Right cardiac atrium (tissue), 5 donors: ENCODE measurements at regions not wholly inside any gene's neighbourhood (a gene's known extent, or its start where the extent isn't known, plus 50 kb on each side); places are given as distances from the start of the nearest gene placed in this dataset.

Experiments used
- ATAC-seq, 2 donors: fragments of 200-7000 bp; cut with Tn5 transposase; one replicate each; pipeline versions ENCODE4 v1.8.0 to v1.9.1; 2020; ENCODE audit warnings: moderate library complexity in 2 of 2, mild to moderate bottlenecking in 1 of 2
- DNase-seq, 3 donors: peaks; one replicate each; pipeline ENCODE4 v3.0.0-alpha.2; 2020
- H3K27ac ChIP-seq: one replicate; pipeline ENCODE4 v1.5.1; 2013; ENCODE audit warnings: mild to moderate bottlenecking, low read length, control low read depth, moderate library complexity
- H3K27me3 ChIP-seq: one replicate; pipeline ENCODE4 v1.6.1; 2013; ENCODE audit not compliant: control insufficient read depth, insufficient read depth
- H3K4me1 ChIP-seq: one replicate; pipeline ENCODE4 v1.6.1; 2013; ENCODE audit warnings: low read length; ENCODE audit not compliant: control insufficient read depth, insufficient read depth
- H3K4me3 ChIP-seq: one replicate; pipeline ENCODE4 v1.5.1; 2013; ENCODE audit warnings: low read length, control low read depth
- H3K9me3 ChIP-seq: one replicate; pipeline ENCODE4 v1.6.1; 2013; ENCODE audit warnings: low read length; ENCODE audit not compliant: control insufficient read depth
- WGBS: extraction: QIAGEN DNeasy Blood & Tissue Kit; methylation state at CpG from one replicate; pipeline ENCODE4 v1.1.7; 2013; 5-methylcytosine and 5-hydroxymethylcytosine counted together
- intact Hi-C, 4 donors: fragments of 100-400 bp; cut with DNase I; formaldehyde crosslinking; loops; one replicate each; pipeline versions ENCODE4 v1.11.0 to v1.14.0; 2022 to 2023
- donor health status: healthy with polysubstance abuse.
- donor health status: DM: no; HTN: yes; CAD: no.
- donor health status: DM: no; HTN: no; CAD: no.
- donor health status: DM: no; HTN: yes; CAD: no; lungs with severe emphysema.
- donor health status: DM: yes; HTN: yes; CAD: no.

GRCh38 chr5:109929911-109930310 lies 240.2 kb downstream of the MAN2A1 start:
- Histone ChIP-seq H3K4me1 (no peaks in the 10 kb centered on the region), H3K27ac (no peak overlapping the region), H3K27me3 (no peaks in the 10 kb centered on the region), H3K4me3 (no peak overlapping the region), H3K9me3 (no peaks in the 10 kb centered on the region)
- ATAC-seq (no peak), DNase-seq (no peak)
- intact Hi-C loops: no loop called here
- 50% methylated on average over 1 of the region's 1 CpG for WGBS

DNA sequence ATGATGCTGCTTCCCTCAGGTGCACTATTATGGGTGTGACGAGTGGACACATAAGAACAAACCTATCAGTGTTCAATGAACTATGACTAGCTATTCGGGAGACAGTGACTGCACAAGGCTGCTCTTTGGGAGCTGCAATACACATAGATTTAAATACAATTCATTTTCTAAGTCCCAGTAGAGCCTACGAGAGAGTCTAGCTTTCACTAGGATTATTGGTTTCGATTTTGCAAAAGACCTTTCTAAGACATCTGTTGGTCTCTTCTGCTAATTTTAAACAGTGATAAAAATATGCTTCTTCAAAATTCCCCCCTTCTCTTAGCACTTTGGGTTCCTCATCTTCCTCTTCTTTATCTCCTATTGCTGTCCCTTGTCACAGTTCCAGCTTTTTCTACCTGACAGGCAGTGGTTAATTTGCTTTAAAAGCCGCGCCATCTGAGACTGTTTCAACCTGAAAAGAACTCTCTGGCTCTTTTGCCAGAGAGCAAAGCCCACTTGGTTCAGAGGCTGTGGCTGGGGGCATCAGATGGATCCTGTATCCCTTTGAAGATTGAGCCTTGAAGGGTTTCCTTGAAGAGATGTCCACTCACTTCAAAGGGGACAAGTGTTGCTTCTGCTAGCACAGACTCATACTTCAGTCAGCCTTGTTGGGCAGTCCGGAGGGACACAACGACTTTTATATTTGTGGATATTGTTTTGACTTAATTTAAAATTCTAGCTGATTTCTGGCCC lies 241.5 kb downstream of the MAN2A1 start:
- H3K27me3 ChIP-seq: no peaks in the 10 kb centered on the region
- intact Hi-C loops: no loop called here
- no peaks in the 10 kb centered on the region for H3K9me3 ChIP-seq
- no peak overlapping the region for H3K4me3 ChIP-seq
- no peak for ATAC-seq
- H3K4me1 ChIP-seq: no peaks in the 10 kb centered on the region
- WGBS: 89% methylated on average over 8 of the region's 8 CpGs
- DNase-seq: no peak
- no peak overlapping the region for H3K27ac ChIP-seq

GRCh38 chr5:109935833-109936490 lies 246.2 kb downstream of the MAN2A1 start:
- intact Hi-C loops: no loop called here
- Histone ChIP-seq H3K4me3 (no peak overlapping the region), H3K27me3 (no peaks in the 10 kb centered on the region), H3K9me3 (no peaks in the 10 kb centered on the region), H3K27ac (no peak overlapping the region), H3K4me1 (no peaks in the 10 kb centered on the region)
- DNase-seq (no peak), ATAC-seq (no peak)
- 84% methylated on average over 2 of the region's 2 CpGs for WGBS

- no peak overlapping the region for H3K27ac ChIP-seq
- no peaks in the 10 kb centered on the region for H3K27me3 ChIP-seq
- 78% methylated on average over 2 of the region's 2 CpGs for WGBS
- no peak for ATAC-seq
- DNase-seq: no peak
- intact Hi-C loops: no loop called here
- no peaks in the 10 kb centered on the region for H3K9me3 ChIP-seq
- H3K4me3 ChIP-seq: no peak overlapping the region
- no peaks in the 10 kb centered on the region for H3K4me1 ChIP-seq
Observed at GRCh38 chr5:109936996-109937395, 247.3 kb downstream of the MAN2A1 start.

DNA sequence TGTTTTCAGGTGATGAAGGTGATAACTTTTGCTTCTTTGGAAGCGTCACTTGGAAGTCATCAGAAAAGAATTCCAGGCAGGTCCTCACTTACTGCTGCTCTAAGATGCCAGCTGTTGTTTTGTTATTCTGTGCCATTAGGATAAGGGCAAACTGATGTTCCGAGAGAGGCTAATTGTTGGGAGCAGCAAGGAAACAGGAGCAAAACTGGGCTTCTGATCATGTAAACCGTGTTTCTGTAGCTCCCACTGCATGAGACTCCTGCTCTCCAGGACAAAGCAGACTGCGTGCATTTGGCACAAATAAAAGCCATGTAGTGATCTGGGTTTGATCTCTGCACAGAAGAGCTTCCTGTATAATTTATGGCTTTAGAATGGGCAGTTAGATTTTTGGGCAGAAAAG lies 248.2 kb downstream of the MAN2A1 start:
- intact Hi-C loops: no loop called here
- no peaks in the 10 kb centered on the region for H3K9me3 ChIP-seq
- H3K27me3 ChIP-seq: no peaks in the 10 kb centered on the region
- 86% methylated on average over 4 of the region's 4 CpGs for WGBS
- DNase-seq (no peak), ATAC-seq (no peak)
- no peak overlapping the region for H3K27ac ChIP-seq
- H3K4me3 ChIP-seq: no peak overlapping the region
- no peaks in the 10 kb centered on the region for H3K4me1 ChIP-seq

GRCh38 chr5:109938453-109938852 lies 248.7 kb downstream of the MAN2A1 start:
- intact Hi-C loops: no loop called here
- WGBS: 82% methylated on average over 2 of the region's 2 CpGs
- Histone ChIP-seq H3K27ac (no peak overlapping the region), H3K9me3 (no peaks in the 10 kb centered on the region), H3K4me1 (no peaks in the 10 kb centered on the region), H3K4me3 (no peak overlapping the region), H3K27me3 (no peaks in the 10 kb centered on the region)
- ATAC-seq: no peak
- no peak for DNase-seq

GRCh38 chr5:109939116-109939682 lies 249.5 kb downstream of the MAN2A1 start:
- Histone ChIP-seq H3K4me3 (no peak overlapping the region), H3K27ac (no peak overlapping the region)

DNA sequence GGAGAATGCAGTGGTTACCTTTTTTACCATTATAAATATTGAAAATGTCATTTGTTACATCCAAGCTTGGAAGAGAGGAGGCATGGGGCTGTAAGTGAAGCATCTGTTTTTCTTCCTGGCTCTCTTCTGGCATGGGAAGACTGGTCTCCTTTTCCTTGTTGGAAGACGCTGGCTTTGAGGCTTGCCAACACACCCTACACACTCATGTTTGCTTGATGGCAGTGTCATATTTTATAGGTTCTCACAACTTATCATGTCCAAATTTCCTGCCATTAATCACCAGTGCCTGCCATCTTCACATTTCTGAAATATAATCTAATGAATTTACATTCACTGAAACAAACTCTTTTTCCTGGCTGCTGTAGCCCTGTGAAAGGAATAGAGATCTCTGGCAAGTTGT lies 252.9 kb downstream of the MAN2A1 start:
- DNase-seq: no peak
- 46% methylated on average over 1 of the region's 1 CpG for WGBS
- Histone ChIP-seq H3K4me3 (no peak overlapping the region), H3K27me3 (no peaks in the 10 kb centered on the region), H3K27ac (no peak overlapping the region), H3K9me3 (no peaks in the 10 kb centered on the region), H3K4me1 (no peaks in the 10 kb centered on the region)
- ATAC-seq: no peak
- intact Hi-C loops: no loop called here

More at GRCh38 chr5:109939116-109939682, 249.5 kb downstream of the MAN2A1 start:
- DNase-seq (no peak), ATAC-seq (no peak)
- Histone ChIP-seq H3K9me3 (no peaks in the 10 kb centered on the region), H3K4me1 (no peaks in the 10 kb centered on the region), H3K27me3 (no peaks in the 10 kb centered on the region)
- intact Hi-C loops: no loop called here
- 74% methylated on average over 7 of the region's 7 CpGs for WGBS

GRCh38 chr5:109943701-109944235 lies 254.0 kb downstream of the MAN2A1 start:
- H3K27ac ChIP-seq: no peak overlapping the region
- intact Hi-C loops: no loop called here

DNA sequence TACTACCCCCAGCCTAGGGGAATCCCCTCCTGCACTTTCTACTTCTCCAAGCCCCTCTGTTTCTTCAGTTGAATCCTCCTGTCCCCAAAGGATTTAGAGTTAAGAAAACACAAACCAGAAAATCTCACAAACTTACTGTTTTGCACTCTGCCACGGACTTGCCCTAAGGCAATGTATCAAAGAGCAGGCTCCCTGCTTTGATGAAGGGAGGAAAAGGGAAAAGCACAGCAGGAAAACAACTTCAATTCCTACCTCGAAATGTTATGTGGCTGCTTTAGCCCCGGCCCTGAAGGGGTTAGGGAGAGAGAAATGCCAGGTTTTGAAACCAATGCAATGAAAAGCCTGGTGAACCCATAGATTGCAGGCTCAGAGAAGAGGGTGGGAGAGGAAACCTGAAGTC lies 254.7 kb downstream of the MAN2A1 start:
- WGBS: 79% methylated on average over 3 of the region's 3 CpGs

More at GRCh38 chr5:109943701-109944235, 254.0 kb downstream of the MAN2A1 start:
- H3K27me3 ChIP-seq: no peaks in the 10 kb centered on the region
- ATAC-seq: no peak
- no peak for DNase-seq
- no peaks in the 10 kb centered on the region for H3K9me3 ChIP-seq
- no peaks in the 10 kb centered on the region for H3K4me1 ChIP-seq
- 67% methylated on average over 3 of the region's 3 CpGs for WGBS
- H3K4me3 ChIP-seq: no peak overlapping the region

DNA sequence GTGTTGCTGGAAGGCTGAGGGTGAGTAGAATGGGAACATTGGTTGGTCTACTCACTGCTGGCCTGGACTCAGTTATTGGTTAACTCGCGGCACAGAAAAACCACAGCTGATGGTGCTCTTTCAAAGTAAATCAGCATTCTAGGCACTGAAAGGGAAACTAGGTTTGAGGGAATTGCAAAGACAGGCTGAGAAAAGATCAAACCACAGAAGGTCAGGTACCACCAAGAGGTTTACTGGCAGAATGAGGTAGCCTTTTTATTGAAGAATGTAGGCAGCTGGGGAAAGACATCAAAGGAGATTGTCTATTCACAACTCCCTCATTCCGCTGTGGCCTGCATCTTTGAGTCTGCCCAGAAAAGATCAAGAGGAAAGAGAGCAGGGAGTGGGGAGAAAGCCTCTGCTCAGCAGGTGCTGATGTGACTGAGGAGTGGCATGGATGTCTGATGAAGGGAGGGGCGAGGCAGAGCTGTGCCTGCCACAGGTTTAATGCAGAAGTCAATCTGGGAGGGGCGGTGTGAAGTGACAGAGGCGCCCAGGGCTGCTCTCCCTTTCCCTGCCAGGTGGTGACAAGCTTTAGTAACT lies 255.5 kb downstream of the MAN2A1 start:
- no peak overlapping the region for H3K27ac ChIP-seq
- H3K4me3 ChIP-seq: no peak overlapping the region
- H3K4me1 ChIP-seq: no peaks in the 10 kb centered on the region
- no peaks in the 10 kb centered on the region for H3K27me3 ChIP-seq
- intact Hi-C loops: no loop called here
- WGBS: 80% methylated on average over 6 of the region's 6 CpGs
- no peak for DNase-seq
- no peak for ATAC-seq
- no peaks in the 10 kb centered on the region for H3K9me3 ChIP-seq

More for the DNA sequence above, 254.7 kb downstream of the MAN2A1 start:
- H3K27me3 ChIP-seq: no peaks in the 10 kb centered on the region
- ATAC-seq (no peak), DNase-seq (no peak)
- intact Hi-C loops: no loop called here
- H3K4me1 ChIP-seq: no peaks in the 10 kb centered on the region
- H3K9me3 ChIP-seq: no peaks in the 10 kb centered on the region
- no peak overlapping the region for H3K27ac ChIP-seq
- H3K4me3 ChIP-seq: no peak overlapping the region
